AG09309 (cell line): ENCODE measurements at regions not wholly inside any gene's neighbourhood (a gene's known extent, or its start where the extent isn't known, plus 50 kb on each side); places are given as distances from the start of the nearest gene placed in this dataset.
A peak's percentile ranks its signal among the peaks of the same experiment; 100 is the strongest.

Experiments used
- DNase-seq: peaks from one replicate; pipeline ENCODE4 v3.0.0-alpha.2; 2010; ENCODE audit warnings: low read depth
- H3K4me3 ChIP-seq: 2 replicates; pipeline ENCODE4 v1.5.1; 2011; ENCODE audit warnings: mild to moderate bottlenecking, low read depth, low read length, moderate library complexity; ENCODE audit not compliant: control insufficient read depth
- TF ChIP-seq, protein P1 (sequence below): IDR thresholded peaks from 2 replicates; pipeline ENCODE4 v1.5.1; 2011; ENCODE audit warnings: mild to moderate bottlenecking, low read depth, low read length, inconsistent platforms; ENCODE audit not compliant: insufficient read depth, control insufficient read depth; ENCODE audit errors: missing control alignments

DNA sequence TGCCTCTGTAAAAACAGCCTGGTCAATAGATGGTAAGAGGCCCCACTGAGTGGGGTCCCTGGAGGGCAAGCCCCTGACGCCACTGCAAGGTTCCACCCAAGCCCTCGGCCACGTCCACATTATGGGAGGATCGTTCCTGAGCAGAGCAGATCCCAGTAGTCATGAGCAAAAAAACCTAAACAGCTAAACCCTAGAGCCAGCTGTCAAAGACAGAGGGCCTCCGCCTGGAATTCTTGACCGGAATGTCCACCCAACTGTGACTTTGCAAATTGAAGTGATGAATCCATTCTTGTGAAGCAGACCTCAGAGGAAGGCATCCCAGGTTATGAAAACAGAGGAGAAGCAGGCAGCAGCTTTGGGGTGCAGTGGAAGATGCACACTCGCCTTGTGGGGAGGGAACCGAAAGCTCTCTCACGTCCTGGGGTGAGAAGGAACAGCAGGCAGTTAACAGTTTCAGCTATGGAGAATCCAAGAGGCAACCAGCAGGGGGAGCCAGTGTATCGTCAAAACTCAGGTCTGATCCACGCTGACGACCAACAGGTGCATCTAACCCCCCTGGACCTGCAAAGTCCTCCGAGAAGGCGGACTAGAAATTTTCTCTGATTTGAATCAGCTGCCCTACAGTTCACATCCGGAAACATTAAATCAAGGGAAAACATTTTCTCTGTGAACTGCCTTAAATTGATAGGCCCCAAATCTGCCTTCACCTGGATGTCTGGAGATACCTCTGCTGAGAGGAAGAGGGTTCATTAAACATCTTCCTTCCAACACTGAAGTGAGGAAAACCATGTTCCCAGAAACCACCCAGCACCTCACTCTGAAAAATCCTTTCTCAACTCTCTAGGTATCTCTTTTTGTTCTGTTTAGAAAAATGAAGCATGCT is 139.1 kb upstream of the PFKP start:
- DNase-seq, result no peak
- TF ChIP-seq, protein P1, sequence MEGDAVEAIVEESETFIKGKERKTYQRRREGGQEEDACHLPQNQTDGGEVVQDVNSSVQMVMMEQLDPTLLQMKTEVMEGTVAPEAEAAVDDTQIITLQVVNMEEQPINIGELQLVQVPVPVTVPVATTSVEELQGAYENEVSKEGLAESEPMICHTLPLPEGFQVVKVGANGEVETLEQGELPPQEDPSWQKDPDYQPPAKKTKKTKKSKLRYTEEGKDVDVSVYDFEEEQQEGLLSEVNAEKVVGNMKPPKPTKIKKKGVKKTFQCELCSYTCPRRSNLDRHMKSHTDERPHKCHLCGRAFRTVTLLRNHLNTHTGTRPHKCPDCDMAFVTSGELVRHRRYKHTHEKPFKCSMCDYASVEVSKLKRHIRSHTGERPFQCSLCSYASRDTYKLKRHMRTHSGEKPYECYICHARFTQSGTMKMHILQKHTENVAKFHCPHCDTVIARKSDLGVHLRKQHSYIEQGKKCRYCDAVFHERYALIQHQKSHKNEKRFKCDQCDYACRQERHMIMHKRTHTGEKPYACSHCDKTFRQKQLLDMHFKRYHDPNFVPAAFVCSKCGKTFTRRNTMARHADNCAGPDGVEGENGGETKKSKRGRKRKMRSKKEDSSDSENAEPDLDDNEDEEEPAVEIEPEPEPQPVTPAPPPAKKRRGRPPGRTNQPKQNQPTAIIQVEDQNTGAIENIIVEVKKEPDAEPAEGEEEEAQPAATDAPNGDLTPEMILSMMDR, result peak; percentile 80
- no peak overlapping the region for H3K4me3 ChIP-seq

- no peak for DNase-seq
- TF ChIP-seq, protein P1, result no peak
- H3K4me3 ChIP-seq, result no peak overlapping the region
These were observed 140.3 kb upstream of the PFKP start for GRCh38 chr10:2926918-2927660.

GRCh38 chr10:2925631-2926030 is 141.7 kb upstream of the PFKP start:
- TF ChIP-seq, protein P1, result no peak
- no peak overlapping the region for H3K4me3 ChIP-seq
- no peak for DNase-seq

GRCh38 chr10:2924431-2924830 is 142.9 kb upstream of the PFKP start:
- no peak overlapping the region for H3K4me3 ChIP-seq
- TF ChIP-seq, protein P1, result no peak
- DNase-seq, result no peak

GRCh38 chr10:2921956-2922680 is 145.2 kb upstream of the PFKP start:
- DNase-seq, result no peak
- no peak overlapping the region for H3K4me3 ChIP-seq
- TF ChIP-seq, protein P1, result no peak

- TF ChIP-seq, protein P1, result no peak
- no peak for DNase-seq
- H3K4me3 ChIP-seq, result no peak overlapping the region
These were observed 146.7 kb upstream of the PFKP start for GRCh38 chr10:2920637-2921036.
